H1 (cell line): ENCODE measurements at regions not wholly inside any gene's neighbourhood (a gene's known extent, or its start where the extent isn't known, plus 50 kb on each side); places are given as distances from the start of the nearest gene placed in this dataset.

ENCODE experiments used
- CHD2 ChIP-seq: IDR thresholded peaks from 2 replicates; pipeline ENCODE4 v1.6.1; 2012; ENCODE audit warnings: low read length, improper control_type of control experiment
- CREB1 ChIP-seq: IDR thresholded peaks from 2 replicates; pipeline ENCODE4 v1.6.1; 2012; ENCODE audit warnings: inconsistent platforms
- POLR2A ChIP-seq, 2 experiments: IDR thresholded peaks; 1 replicate in 1 of 2; 2 replicates in 1 of 2; pipeline ENCODE4 v1.6.1; 2011; ENCODE audit warnings: low read depth in 2 of 2, low read length in 2 of 2, mild to moderate bottlenecking in 2 of 2; ENCODE audit errors: control extremely low read depth in 1 of 2
- RFX5 ChIP-seq: IDR thresholded peaks from 2 replicates; pipeline ENCODE4 v1.6.1; 2011; ENCODE audit warnings: low read depth, low read length, improper control_type of control experiment, borderline replicate concordance
- SP2 ChIP-seq: IDR thresholded peaks from 2 replicates; pipeline ENCODE4 v1.6.1; 2012; ENCODE audit warnings: mild to moderate bottlenecking, low read length, inconsistent platforms
- TEAD4 ChIP-seq: IDR thresholded peaks from 2 replicates; pipeline ENCODE4 v1.6.1; 2012; ENCODE audit warnings: low read depth, low read length, inconsistent platforms, mixed read lengths
- YY1 ChIP-seq: IDR thresholded peaks from 2 replicates; pipeline ENCODE4 v1.6.1; 2011; ENCODE audit warnings: low read depth, mild to moderate bottlenecking, low read length
- TF ChIP-seq, protein P1 (sequence below), 3 experiments: IDR thresholded peaks; 1 replicate in 2 of 3; 2 replicates in 1 of 3; pipeline versions ENCODE4 v1.5.1 to v1.6.1; 2011; ENCODE audit warnings: low read length in 3 of 3, mild to moderate bottlenecking in 3 of 3, inconsistent platforms in 2 of 3, low read depth in 1 of 3, moderate library complexity in 1 of 3; ENCODE audit not compliant: insufficient read depth in 1 of 3; ENCODE audit errors: control extremely low read depth in 1 of 3

DNA sequence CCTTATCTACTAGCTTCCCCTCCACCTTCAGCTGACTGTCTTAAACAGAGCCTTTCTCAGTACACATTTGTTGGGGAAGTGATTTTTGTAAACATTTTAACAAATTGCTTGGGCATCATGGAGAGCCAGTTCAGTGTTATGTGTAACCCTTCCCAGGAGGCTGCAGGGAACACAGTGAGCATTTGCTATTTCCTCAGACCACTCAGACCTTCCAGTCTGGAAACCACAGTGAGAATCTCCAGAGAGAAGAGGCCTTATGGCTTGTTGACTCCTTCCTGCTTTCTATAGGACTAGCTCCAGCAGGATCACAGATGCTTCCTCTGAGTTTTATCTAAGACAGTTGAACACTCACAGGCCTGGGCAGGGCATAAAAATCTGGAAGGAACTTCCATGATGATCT is 409.8 kb upstream of the NPVF start:
- TF ChIP-seq YY1, result no peak
- TF ChIP-seq, protein P1, sequence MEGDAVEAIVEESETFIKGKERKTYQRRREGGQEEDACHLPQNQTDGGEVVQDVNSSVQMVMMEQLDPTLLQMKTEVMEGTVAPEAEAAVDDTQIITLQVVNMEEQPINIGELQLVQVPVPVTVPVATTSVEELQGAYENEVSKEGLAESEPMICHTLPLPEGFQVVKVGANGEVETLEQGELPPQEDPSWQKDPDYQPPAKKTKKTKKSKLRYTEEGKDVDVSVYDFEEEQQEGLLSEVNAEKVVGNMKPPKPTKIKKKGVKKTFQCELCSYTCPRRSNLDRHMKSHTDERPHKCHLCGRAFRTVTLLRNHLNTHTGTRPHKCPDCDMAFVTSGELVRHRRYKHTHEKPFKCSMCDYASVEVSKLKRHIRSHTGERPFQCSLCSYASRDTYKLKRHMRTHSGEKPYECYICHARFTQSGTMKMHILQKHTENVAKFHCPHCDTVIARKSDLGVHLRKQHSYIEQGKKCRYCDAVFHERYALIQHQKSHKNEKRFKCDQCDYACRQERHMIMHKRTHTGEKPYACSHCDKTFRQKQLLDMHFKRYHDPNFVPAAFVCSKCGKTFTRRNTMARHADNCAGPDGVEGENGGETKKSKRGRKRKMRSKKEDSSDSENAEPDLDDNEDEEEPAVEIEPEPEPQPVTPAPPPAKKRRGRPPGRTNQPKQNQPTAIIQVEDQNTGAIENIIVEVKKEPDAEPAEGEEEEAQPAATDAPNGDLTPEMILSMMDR (IDR thresholded peaks at IDR 0.05; ENCODE audit: control extremely low read depth in 1 of 3, insufficient read depth in 1 of 3, low read depth in 1 of 3, low read length in 3 of 3), result no peak
- TF ChIP-seq CHD2, result no peak
- no peak for TF ChIP-seq POLR2A (IDR thresholded peaks at IDR 0.05; ENCODE audit: control extremely low read depth in 1 of 2, low read depth in 2 of 2, low read length in 2 of 2)
- TF ChIP-seq CREB1, result no peak
- no peak for TF ChIP-seq TEAD4
- no peak for TF ChIP-seq RFX5
- TF ChIP-seq SP2, result no peak
